DMS153 treated with DMSO at 0.1 percent for 48 hours (cell line): ENCODE measurements at regions not wholly inside any gene's neighbourhood (a gene's known extent, or its start where the extent isn't known, plus 50 kb on each side); places are given as distances from the start of the nearest gene placed in this dataset.
A peak's percentile ranks its signal among the peaks of the same experiment; 100 is the strongest.

ENCODE experiments used
- DNase-seq: peaks from one replicate; lab custom pipeline; 2025; ENCODE audit not compliant: unreplicated experiment; lab: John Stamatoyannopoulos, UW

DNA sequence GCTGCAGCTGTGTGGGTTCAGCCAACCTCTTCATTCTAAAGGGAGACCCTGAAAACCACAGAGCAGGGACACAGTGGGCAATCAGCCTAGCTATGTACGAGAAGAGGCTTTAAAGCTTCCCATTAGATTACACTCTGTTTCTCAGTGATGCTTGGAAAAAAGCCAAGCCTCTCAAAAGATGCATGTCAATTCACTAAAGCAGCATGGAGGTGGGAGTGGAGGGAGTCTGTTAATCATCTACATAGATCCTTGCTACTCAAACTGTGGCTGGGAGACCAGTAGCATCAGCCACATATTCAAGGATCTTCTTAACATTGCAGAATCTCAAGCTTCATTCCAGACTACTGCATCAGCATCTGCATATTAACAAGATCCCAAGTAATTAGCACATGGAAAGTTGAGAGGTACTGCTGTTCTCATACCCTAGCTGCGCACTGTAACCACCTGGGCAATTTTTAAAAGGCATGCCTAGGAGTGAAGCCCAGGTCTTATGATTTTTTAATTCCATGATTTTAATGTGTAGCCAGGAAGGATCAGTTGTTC, 305.9 kb downstream of the PMP22 start:
- DNase-seq: no peak

DNA sequence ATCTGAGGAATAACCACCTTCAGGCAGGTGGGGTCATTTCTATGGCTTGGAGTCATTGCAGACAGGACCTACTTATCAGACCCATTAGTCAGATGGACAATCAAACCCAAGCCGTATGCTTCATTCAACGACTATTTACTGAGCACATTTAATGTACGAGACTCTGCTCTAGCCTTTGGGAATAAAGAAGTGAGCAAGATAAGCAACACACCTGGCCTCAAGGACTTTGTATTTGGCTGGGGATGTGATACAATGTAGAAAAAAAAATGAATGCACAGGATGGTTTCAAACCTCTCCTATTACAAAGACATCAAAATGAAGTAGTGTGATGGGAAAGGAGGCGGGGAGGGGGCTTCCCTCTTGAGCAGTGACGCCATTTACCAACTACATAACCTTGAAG, 311.7 kb downstream of the PMP22 start:
- DNase-seq: no peak

DNA sequence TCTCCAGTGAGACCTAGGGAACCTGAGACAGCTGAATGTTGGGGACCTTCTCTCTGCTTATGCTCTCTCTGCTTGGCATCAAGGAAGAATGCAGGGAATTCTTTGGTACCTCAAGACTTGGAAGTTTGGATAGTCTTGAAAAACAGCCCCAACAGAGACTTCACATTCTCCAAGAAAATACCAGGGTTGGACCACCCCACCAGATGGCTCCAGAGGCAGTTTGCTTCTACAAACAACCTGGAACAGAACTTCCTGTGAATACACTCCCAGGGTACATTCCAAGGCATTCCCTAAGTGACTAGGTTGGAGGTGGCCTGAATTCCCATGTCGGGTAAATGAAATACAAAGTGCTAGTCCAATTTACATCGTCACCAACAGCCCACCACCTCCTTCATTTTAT, 314.4 kb downstream of the PMP22 start:
- DNase-seq: no peak

DNA sequence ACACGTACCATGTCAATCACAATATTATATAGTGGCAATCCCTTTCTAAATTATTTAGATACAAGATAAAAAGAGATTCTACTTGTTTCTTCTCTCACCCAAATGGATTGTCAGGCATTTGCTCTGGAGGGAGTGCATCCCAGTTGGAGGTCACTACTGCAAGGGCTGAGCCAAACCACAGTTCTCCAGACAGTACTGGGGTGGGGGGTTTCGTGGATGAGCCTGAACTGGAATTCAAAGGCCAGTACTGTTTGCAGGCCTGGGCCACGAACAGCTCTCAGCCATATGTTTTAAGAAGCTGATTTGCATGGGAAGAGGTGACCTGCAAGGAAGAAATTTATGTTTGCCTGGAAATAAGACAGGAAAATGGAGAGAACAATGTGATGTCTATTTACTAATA, 314.9 kb downstream of the PMP22 start:
- no peak for DNase-seq

GRCh38 chr17:14947671-14948070, 317.5 kb downstream of the PMP22 start:
- DNase-seq: no peak

DNA sequence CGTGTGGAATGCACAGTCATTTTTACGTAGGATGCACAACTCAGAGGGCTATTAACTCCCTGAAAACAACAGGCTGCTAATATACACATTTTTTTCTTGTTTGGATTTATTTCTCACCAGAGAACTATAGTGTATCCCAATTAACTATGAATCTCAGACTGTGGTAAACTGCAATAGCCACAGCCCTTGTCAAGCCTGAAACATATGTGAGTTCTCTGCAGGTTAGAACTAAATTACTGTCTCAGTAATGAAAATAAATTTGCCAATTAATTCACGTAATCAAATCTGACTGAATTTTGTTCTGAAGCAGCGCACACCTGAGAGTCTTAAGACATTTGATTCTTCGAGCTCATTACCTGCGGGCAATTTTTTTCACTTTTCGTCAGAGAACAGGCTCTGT, 318.6 kb downstream of the PMP22 start:
- DNase-seq: no peak

GRCh38 chr17:14942526-14943190, 322.5 kb downstream of the PMP22 start:
- no peak for DNase-seq

- no peak for DNase-seq
These were observed 324.2 kb downstream of the PMP22 start for GRCh38 chr17:14940938-14941265.

DNA sequence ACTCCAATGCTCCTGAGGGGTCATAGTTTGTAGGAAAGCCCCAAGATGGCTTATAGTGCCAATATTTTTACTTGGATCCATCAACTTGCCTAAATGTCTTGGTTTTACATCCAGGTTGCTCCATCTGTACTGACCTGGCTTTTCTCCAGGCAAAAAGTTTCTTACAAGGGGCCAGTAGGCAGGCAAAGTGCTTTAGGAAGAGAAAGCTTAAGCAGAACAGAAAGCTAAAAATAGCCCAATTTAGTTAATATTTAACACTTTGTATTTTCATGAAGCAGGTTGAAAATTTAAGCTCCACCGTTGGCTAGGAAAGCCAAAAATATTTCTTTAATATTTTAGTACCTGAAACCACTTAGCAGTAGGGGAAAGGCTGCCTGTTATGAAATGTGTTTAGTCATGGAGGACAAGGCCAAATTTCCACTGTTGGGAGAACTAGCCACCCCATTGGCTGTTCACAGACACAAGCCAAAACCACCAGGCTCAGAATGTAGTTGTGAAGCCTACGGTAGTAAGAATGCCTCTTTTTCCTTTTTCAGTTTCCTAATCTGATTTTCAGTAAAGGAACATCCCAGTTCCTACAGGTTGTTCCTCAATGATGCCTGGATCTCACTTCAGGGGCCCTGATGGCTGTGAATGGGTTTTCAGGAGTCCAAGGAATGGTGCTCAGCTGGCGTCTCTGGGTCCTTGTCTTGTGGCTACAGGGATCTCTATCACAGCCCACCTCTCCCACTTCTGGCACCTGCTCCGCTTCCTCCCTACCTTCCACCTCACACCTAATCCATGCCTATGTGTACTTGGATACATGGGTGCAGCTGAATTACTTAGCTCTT, 324.8 kb downstream of the PMP22 start:
- DNase-seq: no peak

DNA sequence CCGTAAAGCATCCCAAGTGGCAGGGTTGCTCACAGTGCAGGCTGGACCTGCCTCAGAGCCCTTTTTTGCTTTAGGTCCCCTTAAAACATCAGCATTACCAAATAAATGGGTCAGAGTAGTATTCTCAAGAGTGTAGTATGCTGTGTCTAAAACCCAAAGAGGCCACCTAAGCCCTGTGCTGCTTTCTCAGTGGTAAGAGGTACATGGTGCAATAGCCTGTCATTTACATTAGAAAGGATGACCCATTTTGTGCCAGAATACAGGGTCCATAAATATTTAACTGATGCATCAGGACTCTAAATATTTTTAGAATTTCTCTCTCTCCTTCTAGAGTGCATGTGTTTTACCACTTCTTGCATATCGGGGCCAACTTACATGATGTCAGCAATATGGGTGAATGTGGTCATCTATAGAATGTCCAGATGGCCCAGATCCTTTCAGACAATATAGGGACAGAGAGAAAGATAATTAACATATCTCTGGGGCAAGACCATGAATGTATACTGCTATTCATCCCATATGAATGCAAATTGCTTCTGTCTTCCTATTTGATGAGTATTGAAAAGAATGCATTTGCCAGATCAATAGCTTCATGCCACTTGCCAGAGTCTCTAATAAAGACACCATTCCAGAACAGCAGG, 329.2 kb downstream of the PMP22 start:
- no peak for DNase-seq

DNA sequence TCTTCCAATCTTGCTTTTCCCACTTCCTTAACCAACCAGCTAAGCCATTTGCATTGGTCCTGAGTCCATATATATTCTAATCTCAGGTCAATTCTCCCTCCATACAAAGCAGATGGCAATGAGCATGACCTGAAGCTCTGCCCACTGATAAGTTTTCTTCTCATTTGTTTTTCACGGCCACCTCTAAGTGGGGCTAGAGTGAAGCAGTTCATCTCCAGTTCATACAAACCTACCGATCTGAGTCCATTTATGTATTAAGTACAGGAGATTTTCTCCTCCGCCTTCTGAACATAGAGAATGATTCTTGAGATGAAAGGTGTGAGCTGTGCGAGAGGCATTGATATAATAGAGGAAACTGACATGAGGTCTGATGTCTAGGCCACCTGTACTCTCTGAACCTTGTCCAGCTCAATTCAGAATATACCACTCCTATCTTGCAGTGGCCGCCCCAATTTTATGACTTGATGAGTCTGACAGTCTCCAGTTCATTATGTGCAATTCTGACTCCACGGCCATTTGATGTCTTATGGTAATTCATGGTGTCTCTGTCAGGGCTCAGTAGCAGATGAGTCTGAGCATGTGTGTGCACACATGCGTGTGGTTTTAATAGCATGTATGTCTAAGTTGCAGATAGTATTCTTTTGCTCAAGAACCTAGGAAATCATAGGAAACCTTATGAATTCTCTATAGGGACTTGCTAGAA, 329.8 kb downstream of the PMP22 start:
- DNase-seq: no peak

- DNase-seq: no peak
These were observed 331.4 kb downstream of the PMP22 start for GRCh38 chr17:14933676-14934075.

DNA sequence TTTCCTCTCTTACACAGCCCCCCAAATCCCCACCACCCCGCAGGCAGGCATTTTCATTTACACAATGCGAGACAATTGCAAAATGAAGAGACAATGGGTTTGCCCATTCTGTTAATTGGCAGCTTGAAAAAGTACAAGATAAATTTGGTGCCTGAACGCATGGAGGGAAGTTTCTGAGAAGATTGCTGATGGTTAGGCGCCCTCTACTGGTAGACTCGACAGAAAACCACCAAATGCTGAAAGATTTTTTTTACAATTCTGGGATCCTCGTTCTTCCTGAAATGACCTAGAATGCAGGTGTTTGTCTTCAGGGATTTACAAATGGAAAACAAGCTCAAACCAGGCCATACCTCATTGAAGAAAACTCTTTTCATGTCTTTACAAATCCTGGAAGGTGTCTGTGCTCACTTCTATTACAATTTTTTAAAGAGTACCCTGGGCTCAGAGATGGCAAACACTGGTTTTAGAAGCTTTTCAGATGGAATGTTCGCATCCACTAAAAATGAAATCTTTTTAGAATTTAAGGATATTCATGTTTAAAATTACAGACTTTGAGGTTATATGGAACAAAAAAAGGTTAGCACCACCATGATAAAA, 338.5 kb downstream of the PMP22 start:
- DNase-seq: peak; percentile 4

- DNase-seq: no peak
These were observed 339.1 kb downstream of the PMP22 start for GRCh38 chr17:14926073-14926472.

DNA sequence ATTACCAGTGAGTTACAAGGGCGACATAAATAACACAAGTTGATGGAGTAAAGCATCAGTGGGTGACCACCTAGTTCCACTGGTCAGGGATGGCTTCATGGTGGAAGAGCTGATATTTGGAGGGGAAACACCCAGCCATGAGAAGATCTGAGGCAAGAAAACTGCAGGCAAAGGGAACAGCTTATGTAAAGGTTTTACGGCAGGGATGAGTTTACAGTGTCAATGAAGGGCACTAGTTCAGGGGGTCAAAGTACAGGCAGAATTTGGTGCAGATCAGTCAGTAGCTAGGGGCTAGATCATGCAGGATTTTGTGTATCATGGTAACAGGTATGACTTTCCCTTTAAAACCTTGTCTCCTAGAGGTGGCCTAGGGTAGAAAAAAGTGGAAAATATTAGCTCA, 339.6 kb downstream of the PMP22 start:
- no peak for DNase-seq

DNA sequence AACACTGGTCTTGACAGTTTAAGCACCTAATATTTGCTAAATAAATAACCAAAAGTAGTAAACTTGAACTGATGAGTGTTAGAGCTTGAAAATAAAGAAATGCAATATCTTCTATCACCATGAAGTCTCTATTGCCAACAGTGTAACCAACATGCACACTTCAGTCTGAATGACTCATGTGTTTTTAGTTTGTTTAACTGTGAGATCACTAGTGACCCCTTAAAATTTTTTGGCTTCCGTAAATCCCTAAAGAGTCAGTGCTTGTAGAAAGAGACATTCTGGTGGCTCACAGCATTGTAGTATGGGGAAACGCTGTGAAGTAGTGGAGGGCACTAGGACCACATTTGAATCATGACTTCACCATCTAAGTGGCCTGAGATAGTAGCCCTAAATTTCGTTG, 341.1 kb downstream of the PMP22 start:
- no peak for DNase-seq

- no peak for DNase-seq
These were observed 342.7 kb downstream of the PMP22 start for GRCh38 chr17:14922411-14922810.

- DNase-seq: no peak
These were observed 343.2 kb downstream of the PMP22 start for GRCh38 chr17:14921936-14922335.

DNA sequence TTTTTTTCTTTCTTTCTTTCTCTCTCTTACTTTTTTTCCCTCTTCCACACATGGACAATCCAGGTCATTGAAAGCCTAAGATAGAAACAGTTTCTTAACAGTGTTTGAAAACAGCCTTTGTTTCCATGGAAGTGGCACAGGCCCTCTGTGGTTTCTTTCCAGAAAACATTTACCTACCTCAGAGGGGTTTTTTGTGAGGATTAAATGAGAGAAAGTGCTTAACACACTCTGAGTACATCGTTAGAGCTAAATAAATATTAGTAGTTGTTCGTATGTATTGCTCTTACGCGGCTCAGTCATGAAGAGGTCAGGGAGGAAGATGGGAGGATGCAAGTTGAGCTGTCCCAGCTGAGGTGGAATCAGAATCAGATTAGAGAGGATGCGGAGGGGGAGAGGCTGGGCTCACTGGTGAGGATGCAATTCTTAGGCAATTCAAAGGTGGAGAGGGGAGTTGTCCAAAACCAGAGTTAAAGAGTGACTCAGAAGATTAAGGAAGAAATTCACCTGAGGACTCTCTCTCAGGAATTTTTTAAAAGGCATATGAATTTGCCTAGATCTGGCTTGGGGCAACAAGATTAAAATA, 345.4 kb downstream of the PMP22 start:
- no peak for DNase-seq

DNA sequence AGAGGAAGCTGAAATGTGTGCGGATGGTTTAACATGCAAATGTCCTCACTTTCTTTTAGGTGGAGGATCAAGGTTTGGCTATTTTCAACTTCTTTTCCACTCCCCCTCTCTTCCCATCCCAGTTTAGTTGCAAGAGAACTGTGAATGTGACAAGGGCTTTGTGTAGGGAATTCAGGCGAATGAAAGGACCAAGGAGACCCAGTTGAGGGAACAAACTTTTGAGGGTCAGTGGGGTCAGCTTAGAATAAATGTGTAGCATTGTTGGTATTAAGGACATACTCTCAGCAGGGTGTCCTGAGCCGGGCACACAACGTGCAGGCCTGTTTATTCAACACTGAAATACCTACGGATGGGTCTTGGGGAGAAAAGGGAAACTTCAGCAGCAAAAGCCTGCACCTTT, 346.0 kb downstream of the PMP22 start:
- no peak for DNase-seq

- no peak for DNase-seq
These were observed 346.6 kb downstream of the PMP22 start for GRCh38 chr17:14918540-14918939.
